WTC11 (cell line): ENCODE measurements at regions not wholly inside any gene's neighbourhood (a gene's known extent, or its start where the extent isn't known, plus 50 kb on each side); places are given as distances from the start of the nearest gene placed in this dataset.
"Not testable (repeated sequence)": the region's sequence is repeated elsewhere in the genome, so short reads cannot be mapped to it uniquely, and the experiment has no call there.

Experiments used
- ESRRA ChIP-seq: sonication (generic); formaldehyde crosslinking; IDR thresholded peaks from 2 replicates; pipeline ENCODE4 v1.8.1; 2022; ENCODE audit warnings: mild to moderate bottlenecking, missing genetic modification reagents, borderline replicate concordance
- MAX ChIP-seq: sonication (generic); formaldehyde crosslinking; IDR thresholded peaks from 2 replicates; pipeline ENCODE4 v1.8.0; 2022; ENCODE audit warnings: mild to moderate bottlenecking, missing genetic modification reagents
- NR2C2 ChIP-seq: sonication (generic); formaldehyde crosslinking; IDR thresholded peaks from 2 replicates; pipeline ENCODE4 v1.8.0; 2022; ENCODE audit warnings: mild to moderate bottlenecking, missing genetic modification reagents

- not testable (repeated sequence) for TF ChIP-seq ESRRA, MAX, NR2C2 (CRISPR knock-in tag)
Observed at GRCh38 chr2:236381253-236381652, 117.0 kb upstream of the ASB18 start.
